BE2C (cell line): ENCODE measurements at regions not wholly inside any gene's neighbourhood (a gene's known extent, or its start where the extent isn't known, plus 50 kb on each side); places are given as distances from the start of the nearest gene placed in this dataset.

Source experiments
- DNase-seq: peaks from one replicate; pipeline ENCODE4 v3.0.0-alpha.2; 2020
- H3K27me3 ChIP-seq: fragments of 250-450 bp; sonication (Bioruptor Pico); 2 replicates; pipeline ENCODE4 v1.5.1; 2020; ENCODE audit warnings: mild to moderate bottlenecking
- H3K36me3 ChIP-seq: fragments of 250-450 bp; sonication (Bioruptor Pico); 2 replicates; pipeline ENCODE4 v1.5.1; 2020; ENCODE audit warnings: mild to moderate bottlenecking
- H3K4me1 ChIP-seq: fragments of 250-450 bp; sonication (Bioruptor Pico); 2 replicates; pipeline ENCODE4 v1.5.1; 2020
- H3K4me3 ChIP-seq: 2 replicates; pipeline ENCODE4 v1.5.1; 2011; ENCODE audit warnings: low read depth, low read length
- H3K9me3 ChIP-seq: fragments of 250-450 bp; sonication (Bioruptor Pico); 2 replicates; pipeline ENCODE4 v1.5.1; 2020
- CTCF ChIP-seq: IDR thresholded peaks from 2 replicates; pipeline ENCODE4 v1.5.1; 2012; ENCODE audit warnings: mild to moderate bottlenecking, low read depth, low read length

- H3K4me3 ChIP-seq, result no peak overlapping the region
- DNase-seq, result no peak
- peaks cover 9% of the 10 kb centered on the region for H3K27me3 ChIP-seq
- no peak for TF ChIP-seq CTCF
- H3K9me3 ChIP-seq, result no peaks in the 10 kb centered on the region
- H3K36me3 ChIP-seq, result no peaks in the 10 kb centered on the region
- H3K4me1 ChIP-seq, result no peaks in the 10 kb centered on the region
These were observed 150.3 kb downstream of the LINC00237 start for GRCh38 chr20:20955892-20956291.

- Histone ChIP-seq H3K4me3 (no peak overlapping the region), H3K27me3 (peaks cover 9% of the 10 kb centered on the region), H3K4me1 (no peaks in the 10 kb centered on the region), H3K9me3 (no peaks in the 10 kb centered on the region), H3K36me3 (no peaks in the 10 kb centered on the region)
- DNase-seq, result no peak
- TF ChIP-seq CTCF, result no peak
These were observed 152.2 kb downstream of the LINC00237 start for GRCh38 chr20:20953738-20954618.

GRCh38 chr20:20950620-20951019, 155.5 kb downstream of the LINC00237 start:
- H3K9me3 ChIP-seq, result no peaks in the 10 kb centered on the region
- TF ChIP-seq CTCF, result no peak
- DNase-seq, result no peak
- peaks cover 7% of the 10 kb centered on the region for H3K27me3 ChIP-seq
- H3K36me3 ChIP-seq, result no peaks in the 10 kb centered on the region
- no peaks in the 10 kb centered on the region for H3K4me1 ChIP-seq
- no peak overlapping the region for H3K4me3 ChIP-seq

GRCh38 chr20:20946122-20946759, 159.9 kb downstream of the LINC00237 start:
- H3K4me3 ChIP-seq, result no peak overlapping the region
- no peaks in the 10 kb centered on the region for H3K36me3 ChIP-seq
- no peaks in the 10 kb centered on the region for H3K4me1 ChIP-seq
- H3K9me3 ChIP-seq, result no peaks in the 10 kb centered on the region
- DNase-seq, result no peak
- TF ChIP-seq CTCF, result no peak
- no peaks in the 10 kb centered on the region for H3K27me3 ChIP-seq

- Histone ChIP-seq H3K36me3 (no peaks in the 10 kb centered on the region), H3K9me3 (no peaks in the 10 kb centered on the region), H3K4me3 (no peak overlapping the region), H3K27me3 (no peaks in the 10 kb centered on the region; the same call in 1 of the 2 replicates), H3K4me1 (no peaks in the 10 kb centered on the region)
- no peak for TF ChIP-seq CTCF
- DNase-seq, result no peak
These were observed 164.7 kb downstream of the LINC00237 start for GRCh38 chr20:20941468-20941889.

GRCh38 chr20:20939006-20939405, 167.2 kb downstream of the LINC00237 start:
- H3K27me3 ChIP-seq, result no peaks in the 10 kb centered on the region; the same call in 1 of the 2 replicates
- no peaks in the 10 kb centered on the region for H3K36me3 ChIP-seq
- TF ChIP-seq CTCF, result no peak
- H3K9me3 ChIP-seq, result no peaks in the 10 kb centered on the region
- no peaks in the 10 kb centered on the region for H3K4me1 ChIP-seq
- no peak overlapping the region for H3K4me3 ChIP-seq
- DNase-seq, result no peak
